ENCODE measurements at regions not wholly inside any gene's neighbourhood (a gene's known extent, or its start where the extent isn't known, plus 50 kb on each side); places are given as distances from the start of the nearest gene placed in this dataset.
"Not testable (repeated sequence)": the region's sequence is repeated elsewhere in the genome, so short reads cannot be mapped to it uniquely, and the experiment has no call there.

GRCh38 chr2:105489168-105489878 is 90.5 kb upstream of the FHL2 start:
- no peak for DNase-seq

- no peak for DNase-seq
Measured at GRCh38 chr2:105488285-105488684, 89.4 kb upstream of the FHL2 start.

GRCh38 chr2:105487142-105488069 is 88.6 kb upstream of the FHL2 start:
- no peak for DNase-seq

- DNase-seq, result no peak
Measured at GRCh38 chr2:105486762-105487141, 87.9 kb upstream of the FHL2 start.

- DNase-seq, result no peak
Measured at GRCh38 chr2:105478670-105479069, 79.8 kb upstream of the FHL2 start.

- not testable (repeated sequence) for DNase-seq
Measured at GRCh38 chr2:105477050-105477620, 78.3 kb upstream of the FHL2 start.

GRCh38 chr2:105473011-105473410 is 74.2 kb upstream of the FHL2 start:
- no peak for DNase-seq

- peak; percentile 28 for DNase-seq
Measured at GRCh38 chr2:105470979-105471378, 72.1 kb upstream of the FHL2 start.

- no peak for DNase-seq
Measured at GRCh38 chr2:105469781-105470180, 70.9 kb upstream of the FHL2 start.

- DNase-seq, result no peak
Measured at GRCh38 chr2:105468582-105469042, 69.8 kb upstream of the FHL2 start.

GRCh38 chr2:105464325-105464724 is 65.5 kb upstream of the FHL2 start:
- no peak for DNase-seq

GRCh38 chr2:105460048-105460732 is 61.3 kb upstream of the FHL2 start:
- no peak for DNase-seq

- no peak for DNase-seq
Measured at GRCh38 chr2:105458076-105458475, 59.2 kb upstream of the FHL2 start.

- no peak for DNase-seq
Measured at GRCh38 chr2:105455488-105456003, 56.7 kb upstream of the FHL2 start.

- no peak for DNase-seq
Measured at GRCh38 chr2:105454801-105455485, 56.1 kb upstream of the FHL2 start.

- no peak for DNase-seq
Measured at GRCh38 chr2:105451571-105452166, 52.8 kb upstream of the FHL2 start.

- DNase-seq, result no peak
Measured at GRCh38 chr2:105450471-105450870, 51.6 kb upstream of the FHL2 start.

- DNase-seq, result no peak
Measured at GRCh38 chr2:105449076-105449475, 50.2 kb upstream of the FHL2 start.

All from NCI-H1694 (cell line).